DND-41 (cell line): ENCODE measurements at regions not wholly inside any gene's neighbourhood (a gene's known extent, or its start where the extent isn't known, plus 50 kb on each side); places are given as distances from the start of the nearest gene placed in this dataset.

ENCODE experiments used
- ATAC-seq: fragments of 200-7000 bp; cut with Tn5 transposase; 3 replicates; pipeline ENCODE4 v1.9.1; 2021; ENCODE audit warnings: low read depth; ENCODE audit not compliant: insufficient read depth
- DNase-seq: peaks from one replicate; pipeline ENCODE4 v3.0.0-alpha.2; 2020
- H2AFZ ChIP-seq: 2 replicates; pipeline ENCODE4 v1.6.0; 2012; ENCODE audit warnings: low read depth, low read length
- H3K27ac ChIP-seq: 2 replicates; pipeline ENCODE4 v1.5.1; 2012; ENCODE audit warnings: low read length, inconsistent platforms
- H3K27me3 ChIP-seq: fragments of 200-600 bp; sonication (generic); 2 replicates; pipeline ENCODE4 v1.6.0; 2012; ENCODE audit warnings: low read length, mild to moderate bottlenecking, inconsistent platforms; ENCODE audit not compliant: insufficient read depth, poor library complexity
- H3K36me3 ChIP-seq: 2 replicates; pipeline ENCODE4 v1.5.1; 2012; ENCODE audit warnings: low read length, inconsistent platforms; ENCODE audit not compliant: insufficient read depth
- H3K4me1 ChIP-seq: 2 replicates; pipeline ENCODE4 v1.5.1; 2012; ENCODE audit warnings: mild to moderate bottlenecking, low read length; ENCODE audit not compliant: insufficient read depth
- H3K4me2 ChIP-seq: 2 replicates; pipeline ENCODE4 v1.6.0; 2012; ENCODE audit warnings: mild to moderate bottlenecking, moderate library complexity, low read length, inconsistent platforms; ENCODE audit not compliant: insufficient read depth
- H3K4me3 ChIP-seq, 2 experiments: fragments of 200-600 bp in 1 of 2; shearing (Covaris generic) in 1 of 2; 2 replicates each; pipeline ENCODE4 v1.5.1; 2012 to 2016; ENCODE audit warnings: inconsistent platforms in 2 of 2, low read length in 2 of 2, mild to moderate bottlenecking in 2 of 2, low read depth in 1 of 2, moderate library complexity in 1 of 2
- H3K79me2 ChIP-seq: 2 replicates; pipeline ENCODE4 v1.6.0; 2012; ENCODE audit warnings: low read length, inconsistent platforms; ENCODE audit not compliant: insufficient read depth
- H3K9ac ChIP-seq: 2 replicates; pipeline ENCODE4 v1.6.0; 2012; ENCODE audit warnings: low read depth, mild to moderate bottlenecking, inconsistent platforms, low read length, moderate library complexity
- H3K9me3 ChIP-seq: 2 replicates; pipeline ENCODE4 v1.5.1; 2012; ENCODE audit warnings: low read length, moderate library complexity, mild to moderate bottlenecking, inconsistent platforms; ENCODE audit not compliant: insufficient read depth, severe bottlenecking
- H4K20me1 ChIP-seq: 2 replicates; pipeline ENCODE4 v1.6.0; 2012; ENCODE audit warnings: low read length; ENCODE audit not compliant: insufficient read depth
- CTCF ChIP-seq: IDR thresholded peaks from 2 replicates; pipeline ENCODE4 v1.5.1; 2012; ENCODE audit warnings: borderline replicate concordance, low read length, moderate library complexity, mild to moderate bottlenecking; ENCODE audit not compliant: poor library complexity, severe bottlenecking; ENCODE audit errors: extremely low read depth
- EZH2 ChIP-seq: IDR thresholded peaks from 3 replicates; pipeline ENCODE4 v1.6.1; 2012; ENCODE audit warnings: borderline replicate concordance, low read depth, mild to moderate bottlenecking, moderate library complexity, low read length, inconsistent platforms; ENCODE audit not compliant: severe bottlenecking

- DNase-seq = no peak
- Histone ChIP-seq H2AFZ (no peak overlapping the region), H3K4me2 (no peak overlapping the region)
Measured at GRCh38 chr17:71633391-71633849, 487.4 kb upstream of the SOX9 start.

GRCh38 chr17:71634376-71634775 is 486.4 kb upstream of the SOX9 start:
- no peaks in the 10 kb centered on the region for H3K9me3 ChIP-seq
- peaks cover 3% of the 10 kb centered on the region for H3K27me3 ChIP-seq
- H3K4me2 ChIP-seq = no peak overlapping the region
- no peaks in the 10 kb centered on the region for H4K20me1 ChIP-seq
- no peak for TF ChIP-seq EZH2
- no peak for TF ChIP-seq CTCF
- ATAC-seq (no peak), DNase-seq (no peak)
- H3K27ac ChIP-seq = no peak overlapping the region
- H3K9ac ChIP-seq = no peak overlapping the region
- no peak overlapping the region for H3K4me3 ChIP-seq
- H3K79me2 ChIP-seq = no peaks in the 10 kb centered on the region
- no peaks in the 10 kb centered on the region for H3K4me1 ChIP-seq
- no peaks in the 10 kb centered on the region for H3K36me3 ChIP-seq
- H2AFZ ChIP-seq = no peak overlapping the region

More at GRCh38 chr17:71633391-71633849, 487.4 kb upstream of the SOX9 start:
- Histone ChIP-seq H4K20me1 (no peaks in the 10 kb centered on the region), H3K9me3 (peaks cover under 1% of the 10 kb centered on the region), H3K27ac (no peak overlapping the region), H3K4me3 (no peak overlapping the region), H3K79me2 (no peaks in the 10 kb centered on the region), H3K36me3 (no peaks in the 10 kb centered on the region), H3K27me3 (peaks cover 3% of the 10 kb centered on the region), H3K4me1 (no peaks in the 10 kb centered on the region), H3K9ac (no peak overlapping the region)
- ATAC-seq = no peak
- TF ChIP-seq CTCF = no peak
- no peak for TF ChIP-seq EZH2

- peaks cover 3% of the 10 kb centered on the region for H3K27me3 ChIP-seq
- DNase-seq (no peak), ATAC-seq (no peak)
- no peaks in the 10 kb centered on the region for H3K79me2 ChIP-seq
- no peaks in the 10 kb centered on the region for H3K4me1 ChIP-seq
- TF ChIP-seq EZH2 (no peak), CTCF (no peak)
- no peak overlapping the region for H3K27ac ChIP-seq
- H3K4me2 ChIP-seq = no peak overlapping the region
- H3K36me3 ChIP-seq = no peaks in the 10 kb centered on the region
- no peak overlapping the region for H3K4me3 ChIP-seq
- no peak overlapping the region for H2AFZ ChIP-seq
- no peaks in the 10 kb centered on the region for H3K9me3 ChIP-seq
- no peak overlapping the region for H3K9ac ChIP-seq
- H4K20me1 ChIP-seq = no peaks in the 10 kb centered on the region
Measured at GRCh38 chr17:71635187-71635586, 485.6 kb upstream of the SOX9 start.

GRCh38 chr17:71636644-71637043 is 484.2 kb upstream of the SOX9 start:
- DNase-seq = no peak
- no peaks in the 10 kb centered on the region for H3K4me1 ChIP-seq
- no peaks in the 10 kb centered on the region for H3K36me3 ChIP-seq
- no peaks in the 10 kb centered on the region for H3K79me2 ChIP-seq
- H2AFZ ChIP-seq = no peak overlapping the region
- no peak overlapping the region for H3K9ac ChIP-seq
- no peaks in the 10 kb centered on the region for H4K20me1 ChIP-seq
- H3K4me2 ChIP-seq = no peak overlapping the region
- no peak for ATAC-seq
- TF ChIP-seq EZH2 (no peak), CTCF (no peak)
- no peak overlapping the region for H3K4me3 ChIP-seq
- no peaks in the 10 kb centered on the region for H3K9me3 ChIP-seq
- peaks cover 3% of the 10 kb centered on the region for H3K27me3 ChIP-seq
- H3K27ac ChIP-seq = no peak overlapping the region
